ENCODE measurements at regions not wholly inside any gene's neighbourhood (a gene's known extent, or its start where the extent isn't known, plus 50 kb on each side); places are given as distances from the start of the nearest gene placed in this dataset.
"Not testable (repeated sequence)": the region's sequence is repeated elsewhere in the genome, so short reads cannot be mapped to it uniquely, and the experiment has no call there.

DNA sequence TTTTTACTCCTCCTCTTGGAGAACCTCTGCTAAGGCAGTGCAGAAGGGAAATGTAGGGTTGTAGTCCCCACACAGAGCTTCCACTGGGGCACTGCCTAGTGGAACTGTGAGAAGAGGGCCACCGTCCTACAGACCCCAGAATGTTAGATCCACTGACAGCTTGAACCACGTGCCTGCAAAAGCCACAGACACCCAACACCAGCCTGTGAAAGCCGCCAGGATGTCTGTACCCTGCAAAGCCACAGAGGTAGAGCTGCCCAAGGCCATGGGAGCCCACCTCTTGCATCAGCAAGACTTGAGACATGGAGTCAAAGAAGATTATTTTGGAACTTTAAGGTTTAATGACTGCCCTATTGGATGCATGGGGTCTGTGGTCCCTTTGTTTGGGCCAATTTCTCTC lies 112.1 kb downstream of the RSL24D1 start:
- Mint-ChIP-seq H3K27me3 (ENCODE audit: unreplicated experiment) (no peaks in the 10 kb centered on the region), H3K27ac (ENCODE audit: unreplicated experiment) (no peak overlapping the region), H3K36me3 (ENCODE audit: insufficient read depth, unreplicated experiment) (no peaks in the 10 kb centered on the region), H3K4me3 (ENCODE audit: low read depth, unreplicated experiment) (no peak overlapping the region), H3K4me1 (ENCODE audit: low read depth, unreplicated experiment) (no peaks in the 10 kb centered on the region), H3K9me3 (ENCODE audit: low read depth, unreplicated experiment) (no peaks in the 10 kb centered on the region)
- TF ChIP-seq, protein P1, sequence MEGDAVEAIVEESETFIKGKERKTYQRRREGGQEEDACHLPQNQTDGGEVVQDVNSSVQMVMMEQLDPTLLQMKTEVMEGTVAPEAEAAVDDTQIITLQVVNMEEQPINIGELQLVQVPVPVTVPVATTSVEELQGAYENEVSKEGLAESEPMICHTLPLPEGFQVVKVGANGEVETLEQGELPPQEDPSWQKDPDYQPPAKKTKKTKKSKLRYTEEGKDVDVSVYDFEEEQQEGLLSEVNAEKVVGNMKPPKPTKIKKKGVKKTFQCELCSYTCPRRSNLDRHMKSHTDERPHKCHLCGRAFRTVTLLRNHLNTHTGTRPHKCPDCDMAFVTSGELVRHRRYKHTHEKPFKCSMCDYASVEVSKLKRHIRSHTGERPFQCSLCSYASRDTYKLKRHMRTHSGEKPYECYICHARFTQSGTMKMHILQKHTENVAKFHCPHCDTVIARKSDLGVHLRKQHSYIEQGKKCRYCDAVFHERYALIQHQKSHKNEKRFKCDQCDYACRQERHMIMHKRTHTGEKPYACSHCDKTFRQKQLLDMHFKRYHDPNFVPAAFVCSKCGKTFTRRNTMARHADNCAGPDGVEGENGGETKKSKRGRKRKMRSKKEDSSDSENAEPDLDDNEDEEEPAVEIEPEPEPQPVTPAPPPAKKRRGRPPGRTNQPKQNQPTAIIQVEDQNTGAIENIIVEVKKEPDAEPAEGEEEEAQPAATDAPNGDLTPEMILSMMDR (IDR thresholded peaks at IDR 0.05; ENCODE audit: unreplicated experiment) = no peak
- intact Hi-C loops (cut with micrococcal nuclease; ENCODE audit: unreplicated experiment) = no loop called here
- BruUV-seq (replicated peaks) = no TSS peak
- DNase-seq = no peak
- CTCF ChIA-PET = no interaction called here

DNA sequence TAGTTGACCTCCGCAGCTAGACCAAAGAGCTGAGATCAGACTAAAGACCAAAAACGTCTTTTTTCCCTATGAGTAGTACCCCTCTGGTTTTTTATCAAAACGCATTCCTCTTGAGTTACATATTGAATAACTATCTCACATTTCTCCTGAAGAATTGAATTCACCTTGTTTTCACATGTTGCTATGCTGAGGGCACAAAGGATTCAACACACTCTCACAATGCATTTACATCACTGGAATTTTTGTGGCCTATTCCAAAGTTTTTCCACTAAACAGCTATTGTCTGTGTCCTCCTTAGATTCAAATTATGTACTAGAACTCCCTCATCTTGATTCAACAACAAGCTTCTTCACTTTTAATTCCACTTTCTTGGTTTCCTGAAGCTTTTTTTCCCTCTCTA lies 112.5 kb downstream of the RSL24D1 start:
- BruUV-seq (replicated peaks) = no TSS peak
- H3K27me3 Mint-ChIP-seq (ENCODE audit: unreplicated experiment) = no peaks in the 10 kb centered on the region
- intact Hi-C loops (cut with micrococcal nuclease; ENCODE audit: unreplicated experiment) = no loop called here
- no peaks in the 10 kb centered on the region for H3K4me1 Mint-ChIP-seq (ENCODE audit: low read depth, unreplicated experiment)
- CTCF ChIA-PET = no interaction called here
- H3K27ac Mint-ChIP-seq (ENCODE audit: unreplicated experiment) = no peak overlapping the region
- H3K4me3 Mint-ChIP-seq (ENCODE audit: low read depth, unreplicated experiment) = no peak overlapping the region
- H3K9me3 Mint-ChIP-seq (ENCODE audit: low read depth, unreplicated experiment) = no peaks in the 10 kb centered on the region
- TF ChIP-seq, protein P1 (IDR thresholded peaks at IDR 0.05; ENCODE audit: unreplicated experiment) = no peak
- no peak for DNase-seq
- H3K36me3 Mint-ChIP-seq (ENCODE audit: insufficient read depth, unreplicated experiment) = no peaks in the 10 kb centered on the region

DNA sequence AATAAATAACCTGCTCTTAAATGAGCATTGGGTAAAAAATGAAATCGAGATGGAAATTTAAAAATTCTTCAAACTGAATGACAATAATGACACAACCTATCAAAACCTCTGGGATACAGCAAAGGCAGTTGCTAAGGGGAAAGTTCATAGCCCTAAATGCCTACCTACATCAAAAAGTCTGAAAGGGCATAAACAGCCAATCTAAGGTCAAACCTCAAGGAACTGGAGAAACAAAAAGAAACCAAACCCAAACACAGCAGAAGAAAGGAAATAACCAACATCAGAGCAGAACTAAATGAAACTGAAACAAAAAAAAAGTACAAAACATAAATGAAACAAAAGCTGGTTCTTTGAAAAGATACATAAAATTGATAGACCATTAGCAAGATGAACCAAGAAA lies 119.7 kb downstream of the RSL24D1 start:
- H3K4me1 Mint-ChIP-seq (ENCODE audit: low read depth, unreplicated experiment); DNase-seq; H3K27ac Mint-ChIP-seq (ENCODE audit: unreplicated experiment); BruUV-seq (replicated peaks); H3K36me3 Mint-ChIP-seq (ENCODE audit: insufficient read depth, unreplicated experiment); intact Hi-C loops (cut with micrococcal nuclease; ENCODE audit: unreplicated experiment); H3K27me3 Mint-ChIP-seq (ENCODE audit: unreplicated experiment); CTCF ChIA-PET; H3K4me3 Mint-ChIP-seq (ENCODE audit: low read depth, unreplicated experiment): not testable (repeated sequence)
- H3K9me3 Mint-ChIP-seq (ENCODE audit: low read depth, unreplicated experiment) = peaks cover 11% of the 10 kb centered on the region

DNA sequence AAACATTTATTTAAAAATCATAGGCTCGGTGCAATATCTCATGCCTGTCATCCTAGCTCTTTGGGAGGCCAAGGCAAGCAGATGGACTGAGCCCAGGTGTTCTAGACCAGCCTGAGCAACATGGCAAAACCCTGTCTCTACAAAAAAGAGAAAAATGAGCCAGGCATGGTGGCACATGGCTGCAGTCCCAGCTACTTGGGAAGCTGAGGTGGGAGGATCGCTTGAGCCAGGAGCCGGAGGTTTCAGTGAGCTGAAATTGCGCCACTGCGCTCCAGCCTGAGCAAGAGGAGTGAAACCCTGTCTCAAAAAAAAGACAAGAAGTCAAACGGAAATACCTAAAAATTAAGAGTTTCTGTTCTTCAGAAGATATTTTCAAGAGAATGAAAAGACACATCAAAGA lies 122.3 kb downstream of the RSL24D1 start:
- CTCF ChIA-PET = no interaction called here
- TF ChIP-seq, protein P1 (IDR thresholded peaks at IDR 0.05; ENCODE audit: unreplicated experiment) = no peak
- no peak overlapping the region for H3K27ac Mint-ChIP-seq (ENCODE audit: unreplicated experiment)
- H3K36me3 Mint-ChIP-seq (ENCODE audit: insufficient read depth, unreplicated experiment) = no peaks in the 10 kb centered on the region
- BruUV-seq (replicated peaks) = no TSS peak
- no peak overlapping the region for H3K4me3 Mint-ChIP-seq (ENCODE audit: low read depth, unreplicated experiment)
- peaks cover 13% of the 10 kb centered on the region for H3K9me3 Mint-ChIP-seq (ENCODE audit: low read depth, unreplicated experiment)
- intact Hi-C loops (cut with micrococcal nuclease; ENCODE audit: unreplicated experiment) = no loop called here
- no peaks in the 10 kb centered on the region for H3K4me1 Mint-ChIP-seq (ENCODE audit: low read depth, unreplicated experiment)
- H3K27me3 Mint-ChIP-seq (ENCODE audit: unreplicated experiment) = no peaks in the 10 kb centered on the region
- DNase-seq = no peak

DNA sequence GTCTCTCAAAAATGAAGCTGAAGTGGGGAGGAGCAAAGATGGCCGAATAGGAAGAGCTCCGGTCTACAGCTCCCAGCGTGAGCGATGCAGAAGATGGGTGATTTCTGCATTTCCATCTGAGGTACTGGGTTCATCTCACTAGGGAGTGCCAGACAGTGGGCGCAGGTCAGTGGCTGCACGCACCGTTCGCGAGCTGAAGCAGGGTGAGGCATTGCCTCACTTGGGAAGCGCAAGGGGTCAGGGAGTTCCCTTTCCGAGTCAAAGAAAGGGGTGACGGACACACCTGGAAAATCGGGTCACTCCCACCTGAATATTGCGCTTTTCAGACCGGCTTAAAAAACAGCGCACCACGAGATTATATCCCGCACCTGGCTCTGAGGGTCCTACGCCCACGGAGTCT lies 132.8 kb downstream of the RSL24D1 start:
- DNase-seq; intact Hi-C loops (cut with micrococcal nuclease; ENCODE audit: unreplicated experiment); BruUV-seq (replicated peaks); CTCF ChIA-PET; H3K4me3 Mint-ChIP-seq (ENCODE audit: low read depth, unreplicated experiment); H3K36me3 Mint-ChIP-seq (ENCODE audit: insufficient read depth, unreplicated experiment); H3K27ac Mint-ChIP-seq (ENCODE audit: unreplicated experiment); H3K9me3 Mint-ChIP-seq (ENCODE audit: low read depth, unreplicated experiment); H3K4me1 Mint-ChIP-seq (ENCODE audit: low read depth, unreplicated experiment); H3K27me3 Mint-ChIP-seq (ENCODE audit: unreplicated experiment): not testable (repeated sequence)

Measured in Calu3 (cell line).